ENCODE measurements at regions not wholly inside any gene's neighbourhood (a gene's known extent, or its start where the extent isn't known, plus 50 kb on each side); places are given as distances from the start of the nearest gene placed in this dataset.

DNA sequence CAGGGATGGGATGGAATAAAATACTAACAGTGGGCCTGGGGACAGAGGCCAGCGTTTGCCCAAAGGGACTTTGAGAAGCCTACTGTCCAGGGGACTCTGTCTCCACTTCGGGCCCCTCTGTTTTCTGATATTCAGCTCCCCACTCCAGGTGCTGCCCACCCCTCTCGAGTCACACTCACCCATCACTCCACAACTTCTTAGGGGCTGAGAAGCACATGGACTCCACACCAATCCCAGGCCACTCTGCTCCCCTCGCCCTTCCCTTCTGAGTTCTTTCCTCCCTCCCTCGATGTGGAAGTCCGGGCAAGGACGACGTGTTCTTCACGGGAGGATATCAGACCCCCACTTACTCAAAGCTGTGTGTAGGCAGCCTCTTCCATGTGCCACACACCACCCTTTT, 124.5 kb downstream of the BARX1 start:
- no peak for TF ChIP-seq NRF1 (IDR thresholded peaks at IDR 0.05; ENCODE audit: low read depth, low read length)
- no peak for TF ChIP-seq CHD1 (IDR thresholded peaks at IDR 0.05; ENCODE audit: low read depth, low read length)
- TF ChIP-seq, protein P1, sequence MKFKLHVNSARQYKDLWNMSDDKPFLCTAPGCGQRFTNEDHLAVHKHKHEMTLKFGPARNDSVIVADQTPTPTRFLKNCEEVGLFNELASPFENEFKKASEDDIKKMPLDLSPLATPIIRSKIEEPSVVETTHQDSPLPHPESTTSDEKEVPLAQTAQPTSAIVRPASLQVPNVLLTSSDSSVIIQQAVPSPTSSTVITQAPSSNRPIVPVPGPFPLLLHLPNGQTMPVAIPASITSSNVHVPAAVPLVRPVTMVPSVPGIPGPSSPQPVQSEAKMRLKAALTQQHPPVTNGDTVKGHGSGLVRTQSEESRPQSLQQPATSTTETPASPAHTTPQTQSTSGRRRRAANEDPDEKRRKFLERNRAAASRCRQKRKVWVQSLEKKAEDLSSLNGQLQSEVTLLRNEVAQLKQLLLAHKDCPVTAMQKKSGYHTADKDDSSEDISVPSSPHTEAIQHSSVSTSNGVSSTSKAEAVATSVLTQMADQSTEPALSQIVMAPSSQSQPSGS (IDR thresholded peaks at IDR 0.05; ENCODE audit: low read length): no peak
- no peak for TF ChIP-seq TAF1 (IDR thresholded peaks at IDR 0.05; ENCODE audit: low read depth, low read length)
